HCT116 (cell line): ENCODE measurements at regions not wholly inside any gene's neighbourhood (a gene's known extent, or its start where the extent isn't known, plus 50 kb on each side); places are given as distances from the start of the nearest gene placed in this dataset.

Experiments used
- ATAC-seq: fragments of 200-7000 bp; cut with Tn5 transposase; 2 replicates; pipeline ENCODE4 v1.9.1; 2020; ENCODE audit warnings: mild to moderate bottlenecking, moderate library complexity
- BruUV-seq: library from RNA; stranded (reverse); fragments of 400-500 nt; replicated peaks from 2 replicates; lab custom pipeline; 2021; lab: Mats Ljungman, UMichigan
- CTCF ChIA-PET: fragments of 300-600 bp; sonication (Branson Sonifier 250); formaldehyde crosslinking; loops from one replicate; lab custom pipeline; 2021; ENCODE audit warnings: antibody characterized with exemption; lab: Charles Lee
- POLR2A ChIA-PET: fragments of 300-600, 350-600 bp; sonication (Branson Sonifier 250); formaldehyde crosslinking; loops from one replicate; lab custom pipeline; 2021; ENCODE audit warnings: antibody characterized with exemption; lab: Charles Lee
- RAD21 ChIA-PET, 2 experiments: fragments of 300-600 bp; sonication (Branson Sonifier 250); formaldehyde crosslinking; loops; one replicate each; lab custom pipeline; 2023; ENCODE audit warnings: low total read pairs in 2 of 2; ENCODE audit not compliant: uncharacterized antibody in 2 of 2, unreplicated experiment in 2 of 2, low non-redundant PET in 1 of 2; lab: Charles Lee
- DNase-seq: peaks from one replicate; pipeline ENCODE4 v3.0.0-alpha.2; 2010; ENCODE audit warnings: low read depth, low spot score
- H2AFZ ChIP-seq: fragments of 200-600 bp; shearing (Covaris generic), sonication (generic); 2 replicates; pipeline ENCODE4 v1.6.1; 2017; ENCODE audit warnings: low read depth, mixed run types, mixed read lengths, antibody characterized with exemption, low read length; ENCODE audit not compliant: poor library complexity, severe bottlenecking
- H3K27ac ChIP-seq: 2 replicates; pipeline ENCODE4 v1.5.1; 2012; ENCODE audit warnings: low read depth, low read length
- H3K27me3 ChIP-seq: fragments of 200-600 bp; sonication (generic); 2 replicates; pipeline ENCODE4 v1.6.1; 2016; ENCODE audit warnings: mixed run types, low read length, mixed read lengths; ENCODE audit not compliant: insufficient read depth
- H3K36me3 ChIP-seq, 2 experiments: fragments of 200-500 bp in 1 of 2; fragments of 200-600 bp in 1 of 2; sonication (Bioruptor generic) in 1 of 2; sonication (generic) in 1 of 2; 2 replicates each; pipeline versions ENCODE4 v1.5.1 to v1.6.1; 2014 to 2016; ENCODE audit warnings: low read length in 2 of 2, inconsistent platforms in 1 of 2, mixed read lengths in 1 of 2, mixed run types in 1 of 2; ENCODE audit not compliant: insufficient read depth in 2 of 2, control insufficient read depth in 1 of 2
- H3K4me1 ChIP-seq, 2 experiments: fragments of 200-600 bp in 1 of 2; sonication (generic) in 1 of 2; 2 replicates each; pipeline versions ENCODE4 v1.5.1 to v1.6.1; 2012 to 2017; ENCODE audit warnings: low read length in 2 of 2, inconsistent platforms in 1 of 2, mild to moderate bottlenecking in 1 of 2, mixed read lengths in 1 of 2, mixed run types in 1 of 2, moderate library complexity in 1 of 2; ENCODE audit not compliant: insufficient read depth in 2 of 2, control insufficient read depth in 1 of 2
- H3K4me2 ChIP-seq: fragments of 200-600 bp; sonication (generic); 2 replicates; pipeline ENCODE4 v1.6.1; 2017; ENCODE audit warnings: mixed run types, low read length, mixed read lengths
- H3K4me3 ChIP-seq, 2 experiments: fragments of 200-600 bp in 1 of 2; sonication (generic) in 1 of 2; replicated peaks in 1 of 2; 2 replicates each; pipeline ENCODE4 v1.5.1; 2011 to 2016; ENCODE audit warnings: low read length in 2 of 2, control low read depth in 1 of 2, low read depth in 1 of 2, mild to moderate bottlenecking in 1 of 2, mixed read lengths in 1 of 2, mixed run types in 1 of 2
- H3K79me2 ChIP-seq: fragments of 200-600 bp; sonication (generic); 2 replicates; pipeline ENCODE4 v1.6.1; 2017; ENCODE audit warnings: mild to moderate bottlenecking, mixed run types, low read length, moderate library complexity, mixed read lengths; ENCODE audit not compliant: insufficient read depth
- H3K9ac ChIP-seq: fragments of 200-600 bp; sonication (generic); 2 replicates; pipeline ENCODE4 v1.6.1; 2016; ENCODE audit warnings: low read length, mixed read lengths
- H3K9me2 ChIP-seq: fragments of 200-600 bp; sonication (generic), shearing (Covaris generic); 2 replicates; pipeline ENCODE4 v1.6.1; 2017; ENCODE audit warnings: mixed run types, mild to moderate bottlenecking, moderate library complexity; ENCODE audit not compliant: insufficient read depth
- H3K9me3 ChIP-seq, 2 experiments: fragments of 200-500 bp in 1 of 2; fragments of 200-600 bp in 1 of 2; sonication (Bioruptor generic) in 1 of 2; sonication (generic) in 1 of 2; 2 replicates each; pipeline ENCODE4 v1.6.1; 2014 to 2017; ENCODE audit warnings: low read length in 2 of 2, mixed read lengths in 2 of 2, inconsistent platforms in 1 of 2, low read depth in 1 of 2, mild to moderate bottlenecking in 1 of 2, mixed run types in 1 of 2, moderate library complexity in 1 of 2; ENCODE audit not compliant: control insufficient read depth in 1 of 2, insufficient read depth in 1 of 2
- H4K20me1 ChIP-seq: fragments of 200-600 bp; sonication (generic), shearing (Covaris generic); 2 replicates; pipeline ENCODE4 v1.6.1; 2017; ENCODE audit warnings: mixed run types, mild to moderate bottlenecking, moderate library complexity; ENCODE audit not compliant: insufficient read depth
- CBX3 ChIP-seq: IDR thresholded peaks from 2 replicates; pipeline ENCODE4 v1.6.1; 2012; ENCODE audit warnings: low read depth
- CEBPB ChIP-seq: IDR thresholded peaks from 2 replicates; pipeline ENCODE4 v1.6.1; 2012; ENCODE audit warnings: low read depth
- EGR1 ChIP-seq: IDR thresholded peaks from 2 replicates; pipeline ENCODE4 v1.6.1; 2012; ENCODE audit warnings: low read depth
- ELF1 ChIP-seq: IDR thresholded peaks from 2 replicates; pipeline ENCODE4 v1.6.1; 2012; ENCODE audit warnings: low read depth, borderline replicate concordance
- FOSL1 ChIP-seq: IDR thresholded peaks from 2 replicates; pipeline ENCODE4 v1.6.1; 2012; ENCODE audit warnings: low read depth
- JUND ChIP-seq: IDR thresholded peaks from 2 replicates; pipeline ENCODE4 v1.6.1; 2012
- POLR2AphosphoS5 ChIP-seq: IDR thresholded peaks from 2 replicates; pipeline ENCODE4 v1.6.1; 2011; ENCODE audit warnings: mild to moderate bottlenecking, low read depth, low read length, moderate library complexity
- RAD21 ChIP-seq: IDR thresholded peaks from 2 replicates; pipeline ENCODE4 v1.6.1; 2012; ENCODE audit warnings: low read depth, mild to moderate bottlenecking
- SIN3A ChIP-seq: IDR thresholded peaks from 2 replicates; pipeline ENCODE4 v1.6.1; 2012; ENCODE audit warnings: low read depth
- SP1 ChIP-seq: IDR thresholded peaks from 2 replicates; pipeline ENCODE4 v1.6.1; 2012; ENCODE audit warnings: low read depth
- SRF ChIP-seq: IDR thresholded peaks from 2 replicates; pipeline ENCODE4 v1.6.1; 2012; ENCODE audit warnings: low read depth
- TCF7L2 ChIP-seq: IDR thresholded peaks from 2 replicates; pipeline ENCODE4 v1.7.0; 2011; ENCODE audit warnings: borderline replicate concordance, inconsistent platforms; ENCODE audit not compliant: insufficient read depth, insufficient read length; ENCODE audit errors: extremely low read depth
- YY1 ChIP-seq: IDR thresholded peaks from 2 replicates; pipeline ENCODE4 v1.6.1; 2011; ENCODE audit warnings: low read length, low read depth, moderate library complexity, mild to moderate bottlenecking; ENCODE audit not compliant: insufficient replicate concordance; ENCODE audit errors: extremely low read depth
- ZFX ChIP-seq: fragments of 450-650 bp; IDR thresholded peaks from 2 replicates; pipeline ENCODE4 v1.6.1; 2017
- ZNF274 ChIP-seq: fragments of 200-500 bp; sonication (Bioruptor generic); IDR thresholded peaks from 2 replicates; pipeline ENCODE4 v1.6.1; 2014; ENCODE audit warnings: mild to moderate bottlenecking, low read depth, low read length, inconsistent platforms
- intact Hi-C: fragments of 100-400 bp; cut with micrococcal nuclease; formaldehyde crosslinking; loops from 2 replicates; pipeline ENCODE4 v1.10.0; 2022
- TF ChIP-seq, protein P1 (sequence below), 3 experiments: fragments of 200-600 bp in 1 of 3; sonication (generic) in 1 of 3; IDR thresholded peaks in 2 of 3; conservative IDR thresholded peaks in 1 of 3; 2 replicates each; pipeline ENCODE4 v1.5.1; 2012 to 2017; ENCODE audit warnings: low read depth in 2 of 3, low read length in 2 of 3, antibody characterized with exemption in 1 of 3, borderline replicate concordance in 1 of 3, control low read depth in 1 of 3, mild to moderate bottlenecking in 1 of 3, mixed read lengths in 1 of 3, mixed run types in 1 of 3, moderate library complexity in 1 of 3; ENCODE audit not compliant: insufficient read depth in 1 of 3
- TF ChIP-seq, protein P2 (sequence below): IDR thresholded peaks from 2 replicates; pipeline ENCODE4 v1.6.1; 2012

DNA sequence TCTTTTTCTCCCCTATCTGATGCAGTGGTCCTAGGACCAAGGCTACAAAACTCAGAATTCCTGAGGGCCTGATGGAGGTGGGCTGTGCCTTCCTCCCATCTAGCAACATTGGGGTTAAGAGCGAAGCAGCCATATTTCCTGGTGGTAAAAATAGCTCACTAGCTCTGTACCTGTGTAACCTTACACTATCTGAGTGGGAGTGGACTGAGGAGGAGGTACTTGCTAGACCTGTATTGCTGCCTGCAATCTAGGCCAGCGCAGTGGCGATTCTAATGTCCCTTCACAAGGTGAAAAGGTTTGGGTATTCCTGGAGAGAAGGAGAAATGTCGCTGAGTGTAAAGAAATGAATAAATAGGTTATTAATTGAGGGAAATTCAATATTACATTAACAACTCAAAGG lies 80.2 kb upstream of the LIFR start:
- Histone ChIP-seq H3K27me3 (no peaks in the 10 kb centered on the region), H3K79me2 (no peaks in the 10 kb centered on the region), H3K4me3 (peak overlapping the region in 1 of 2 experiments; percentile 34; a peak in 1 of 4 replicates)
- TF ChIP-seq JUND (no peak), POLR2AphosphoS5 (peak; percentile 48), YY1 (peak; percentile 76), SP1 (peak; percentile 70), RAD21 (no peak), EGR1 (peak; percentile 77)
- TF ChIP-seq, all 23 proteins: peak for 4
- H3K27ac ChIP-seq, result no peak overlapping the region
- ATAC-seq, result peak; percentile 98
- H3K9me2 ChIP-seq, result no peaks in the 10 kb centered on the region
- ChIA-PET POLR2A (interaction anchor here (1.3 kb wide), 1 partner anchor 15 kb away, joined by 3 read pairs; no protein-coding TSS in a partner anchor), CTCF (interaction anchor here (0.6 to 1.0 kb wide), 2 partner anchors 29 to 195 kb away, joined by 3 to 4 read pairs; no protein-coding TSS in a partner anchor), RAD21 (interaction anchor here (1.2 to 1.4 kb wide), 2 partner anchors 195 kb away, joined by 3 read pairs; no protein-coding TSS in a partner anchor)
- H3K4me2 ChIP-seq, result peak overlapping the region; percentile 78
- H2AFZ ChIP-seq, result peak overlapping the region; percentile 89
- H3K9me3 ChIP-seq, result peaks cover 0 to 4% of the 10 kb centered on the region in 2 experiments; a peak in 1 of 4 replicates
- intact Hi-C loops, result no loop called here
- H3K9ac ChIP-seq, result no peak overlapping the region; the same call in 1 of the 2 replicates
- peaks cover 14 to 25% of the 10 kb centered on the region in 2 experiments for H3K4me1 ChIP-seq
- no peaks in the 10 kb centered on the region for H4K20me1 ChIP-seq
- no TSS peak for BruUV-seq
- no peaks in the 10 kb centered on the region for H3K36me3 ChIP-seq
- peak; percentile 57 for DNase-seq

DNA sequence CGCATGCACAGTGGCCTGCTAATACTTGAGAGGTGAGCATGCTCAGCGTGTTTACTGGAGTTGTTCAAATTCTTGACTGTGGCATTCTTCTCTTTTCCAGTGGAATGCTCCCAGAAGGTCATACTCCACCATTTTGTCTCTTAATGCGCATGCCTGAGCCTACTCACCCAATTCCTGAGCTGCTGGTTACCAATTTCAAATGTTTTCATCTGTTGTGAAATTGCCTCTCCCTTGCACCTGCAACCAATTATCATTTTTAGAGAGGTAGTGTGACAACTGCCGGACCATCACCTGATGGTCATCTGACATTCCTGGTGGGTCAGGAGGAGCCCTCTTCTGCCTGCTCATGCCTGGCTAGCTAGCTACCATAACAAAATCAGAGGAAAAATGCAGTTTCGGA lies 82.2 kb upstream of the LIFR start:
- Histone ChIP-seq H3K9ac (no peak overlapping the region), H3K9me2 (no peaks in the 10 kb centered on the region), H3K4me2 (no peak overlapping the region), H3K9me3 (no peaks in the 10 kb centered on the region), H3K27me3 (no peaks in the 10 kb centered on the region), H3K36me3 (no peaks in the 10 kb centered on the region), H3K4me1 (peaks cover 14 to 25% of the 10 kb centered on the region in 2 experiments), H2AFZ (no peak overlapping the region), H4K20me1 (no peaks in the 10 kb centered on the region), H3K4me3 (no peak overlapping the region), H3K79me2 (no peaks in the 10 kb centered on the region), H3K27ac (no peak overlapping the region)
- intact Hi-C loops, result no loop called here
- RAD21 ChIA-PET, result no interaction called here
- DNase-seq, result no peak
- POLR2A ChIA-PET, result no interaction called here
- CTCF ChIA-PET, result no interaction called here
- BruUV-seq, result no TSS peak
- no peak for ATAC-seq
- no peak for TF ChIP-seq SIN3A
- no peak for TF ChIP-seq ZFX
- no peak for TF ChIP-seq CEBPB
- TF ChIP-seq TCF7L2, result no peak
- no peak for TF ChIP-seq SP1
- TF ChIP-seq YY1, result no peak
- no peak for TF ChIP-seq RAD21
- TF ChIP-seq, protein P1, sequence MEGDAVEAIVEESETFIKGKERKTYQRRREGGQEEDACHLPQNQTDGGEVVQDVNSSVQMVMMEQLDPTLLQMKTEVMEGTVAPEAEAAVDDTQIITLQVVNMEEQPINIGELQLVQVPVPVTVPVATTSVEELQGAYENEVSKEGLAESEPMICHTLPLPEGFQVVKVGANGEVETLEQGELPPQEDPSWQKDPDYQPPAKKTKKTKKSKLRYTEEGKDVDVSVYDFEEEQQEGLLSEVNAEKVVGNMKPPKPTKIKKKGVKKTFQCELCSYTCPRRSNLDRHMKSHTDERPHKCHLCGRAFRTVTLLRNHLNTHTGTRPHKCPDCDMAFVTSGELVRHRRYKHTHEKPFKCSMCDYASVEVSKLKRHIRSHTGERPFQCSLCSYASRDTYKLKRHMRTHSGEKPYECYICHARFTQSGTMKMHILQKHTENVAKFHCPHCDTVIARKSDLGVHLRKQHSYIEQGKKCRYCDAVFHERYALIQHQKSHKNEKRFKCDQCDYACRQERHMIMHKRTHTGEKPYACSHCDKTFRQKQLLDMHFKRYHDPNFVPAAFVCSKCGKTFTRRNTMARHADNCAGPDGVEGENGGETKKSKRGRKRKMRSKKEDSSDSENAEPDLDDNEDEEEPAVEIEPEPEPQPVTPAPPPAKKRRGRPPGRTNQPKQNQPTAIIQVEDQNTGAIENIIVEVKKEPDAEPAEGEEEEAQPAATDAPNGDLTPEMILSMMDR (IDR thresholded peaks at IDR 0.05 in 2 of 3, conservative IDR thresholded peaks at IDR 0.05 in 1 of 3; ENCODE audit: borderline replicate concordance in 1 of 3, insufficient read depth in 1 of 3, low read depth in 2 of 3, low read length in 2 of 3), result no peak
- no peak for TF ChIP-seq ZNF274
- TF ChIP-seq, protein P2, sequence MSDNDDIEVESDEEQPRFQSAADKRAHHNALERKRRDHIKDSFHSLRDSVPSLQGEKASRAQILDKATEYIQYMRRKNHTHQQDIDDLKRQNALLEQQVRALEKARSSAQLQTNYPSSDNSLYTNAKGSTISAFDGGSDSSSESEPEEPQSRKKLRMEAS, result no peak
- TF ChIP-seq CBX3, result no peak
- TF ChIP-seq FOSL1, result no peak
- no peak for TF ChIP-seq SRF
- TF ChIP-seq ELF1, result no peak
- no peak for TF ChIP-seq EGR1
